K562 (cell line): ENCODE measurements at regions not wholly inside any gene's neighbourhood (a gene's known extent, or its start where the extent isn't known, plus 50 kb on each side); places are given as distances from the start of the nearest gene placed in this dataset.

Experiments
- ATAC-seq: fragments of 200-7000 bp; cut with Tn5 transposase; 3 replicates; pipeline ENCODE4 v1.9.1; 2020; ENCODE audit warnings: moderate library complexity
- BruUV-seq: library from RNA; stranded (reverse); fragments of 400-500 nt; replicated peaks from 2 replicates; lab custom pipeline; 2021; lab: Mats Ljungman, UMichigan
- CTCF ChIA-PET: fragments of 300-600 bp; formaldehyde crosslinking; extraction: SDS; loops from one replicate; lab custom pipeline; 2021; ENCODE audit warnings: low intra/inter-chr PET ratio; lab: Yijun Ruan, JAX
- POLR2A ChIA-PET: fragments of 300-600, 350-650 bp; sonication (Branson Sonifier 250); formaldehyde crosslinking; extraction: SDS; loops from one replicate; lab custom pipeline; 2021; ENCODE audit warnings: antibody characterized with exemption, inconsistent platforms; lab: Yijun Ruan, JAX
- DNase-seq, 4 experiments: peaks; one replicate each; pipeline versions ENCODE4 v3.0.0 to v3.0.0-alpha.2; 2011 to 2018; ENCODE audit warnings: low spot score in 3 of 4, mixed read lengths in 3 of 4; ENCODE audit errors: extremely low read depth in 1 of 4
- FAIRE-seq: peaks from 2 replicates; lab custom pipeline; 2011; peaks lifted over from hg19 to GRCh38; lab: Jason Lieb, UNC
- H2AFZ ChIP-seq: 2 replicates; pipeline ENCODE4 v1.6.0; 2011; ENCODE audit warnings: low read depth, low read length, control low read depth, inconsistent platforms
- H3K27ac ChIP-seq: fragments of 200-600 bp; 3 replicates; pipeline ENCODE4 v1.8.0; 2011; ENCODE audit warnings: low read depth, mild to moderate bottlenecking, control low read depth, inconsistent platforms, low read length, moderate library complexity, mixed read lengths; ENCODE audit errors: extremely low read depth
- H3K27me3 ChIP-seq, 2 experiments: fragments of 300-600 bp in 1 of 2; 2 replicates in 1 of 2; 3 replicates in 1 of 2; pipeline versions ENCODE4 v1.6.0 to v1.8.0; 2011; ENCODE audit warnings: inconsistent platforms in 2 of 2, low read length in 2 of 2, mild to moderate bottlenecking in 1 of 2, mixed read lengths in 1 of 2, moderate library complexity in 1 of 2; ENCODE audit not compliant: control insufficient read depth in 2 of 2, insufficient read depth in 2 of 2
- H3K36me3 ChIP-seq: fragments of 300-600 bp; 3 replicates; pipeline ENCODE4 v1.8.0; 2011; ENCODE audit warnings: mild to moderate bottlenecking, low read length, inconsistent platforms; ENCODE audit not compliant: control insufficient read depth, insufficient read depth
- H3K4me1 ChIP-seq, 2 experiments: fragments of 200-600 bp in 1 of 2; replicated peaks in 1 of 2; 2 replicates in 1 of 2; 3 replicates in 1 of 2; pipeline versions ENCODE4 v1.5.1 to v1.8.0; 2011; ENCODE audit warnings: inconsistent platforms in 2 of 2, low read length in 2 of 2, mild to moderate bottlenecking in 1 of 2, mixed read lengths in 1 of 2, moderate library complexity in 1 of 2; ENCODE audit not compliant: control insufficient read depth in 2 of 2, insufficient read depth in 2 of 2
- H3K4me2 ChIP-seq: 2 replicates; pipeline ENCODE4 v1.6.1; 2011; ENCODE audit warnings: low read length, control low read depth, inconsistent platforms, mixed read lengths; ENCODE audit not compliant: insufficient read depth
- H3K4me3 ChIP-seq: fragments of 200-600 bp; sonication (generic), shearing (Covaris generic); 2 replicates; pipeline ENCODE4 v1.5.1; 2016; ENCODE audit warnings: control low read depth, inconsistent platforms
- H3K79me2 ChIP-seq: fragments of 200-600 bp; 3 replicates; pipeline ENCODE4 v1.8.0; 2011; ENCODE audit warnings: low read length, inconsistent platforms; ENCODE audit not compliant: control insufficient read depth, insufficient read depth
- H3K9ac ChIP-seq, 2 experiments: 2 replicates each; pipeline versions ENCODE4 v1.6.0 to v1.6.1; 2011; ENCODE audit warnings: low read depth in 2 of 2, low read length in 2 of 2, control low read depth in 1 of 2, inconsistent platforms in 1 of 2, mild to moderate bottlenecking in 1 of 2, mixed read lengths in 1 of 2; ENCODE audit not compliant: insufficient read depth in 1 of 2
- H3K9me1 ChIP-seq: one replicate; pipeline ENCODE4 v1.6.0; 2011; ENCODE audit warnings: inconsistent platforms, mild to moderate bottlenecking, low read length, moderate library complexity; ENCODE audit not compliant: control insufficient read depth, insufficient read depth
- H3K9me3 ChIP-seq: replicated peaks from 2 replicates; pipeline ENCODE4 v1.5.1; 2011; ENCODE audit warnings: low read depth, low read length, inconsistent platforms; ENCODE audit not compliant: control insufficient read depth, insufficient read depth
- H4K20me1 ChIP-seq: replicated peaks from 2 replicates; pipeline ENCODE4 v1.6.1; 2011; ENCODE audit warnings: low read length, inconsistent platforms, mixed read lengths; ENCODE audit not compliant: control insufficient read depth, insufficient read depth
- PRMT5 ChIP-seq: sonication (generic); formaldehyde crosslinking; IDR thresholded peaks from 2 replicates; pipeline ENCODE4 v1.5.0; 2020; ENCODE audit warnings: missing genetic modification reagents
- PTRF ChIP-seq: fragments of 450-650 bp; IDR thresholded peaks from 2 replicates; pipeline ENCODE4 v1.6.1; 2016; ENCODE audit warnings: mild to moderate bottlenecking, missing genetic modification characterization, missing compliant biosample characterization
- RBM34 ChIP-seq: fragments of 200-400 bp; formaldehyde crosslinking; IDR thresholded peaks from 2 replicates; pipeline ENCODE4 v1.6.1; 2018; ENCODE audit warnings: low read length, borderline replicate concordance; ENCODE audit not compliant: insufficient read depth
- TEAD2 ChIP-seq: fragments of 450-650 bp; IDR thresholded peaks from 2 replicates; pipeline ENCODE4 v1.6.1; 2016; ENCODE audit warnings: missing genetic modification characterization, control low read depth, missing compliant biosample characterization
- ZFPM2 ChIP-seq: fragments of 250-450 bp; sonication (Bioruptor Pico); IDR thresholded peaks from 2 replicates; pipeline ENCODE4 v1.5.1; 2022; ENCODE audit warnings: mild to moderate bottlenecking
- ZNF12 ChIP-seq: sonication (generic); formaldehyde crosslinking; IDR thresholded peaks from 2 replicates; pipeline ENCODE4 v1.4.0; 2020; ENCODE audit warnings: mild to moderate bottlenecking, missing genetic modification reagents
- ZNF431 ChIP-seq: sonication (generic); formaldehyde crosslinking; IDR thresholded peaks from 2 replicates; pipeline ENCODE4 v1.8.0; 2022; ENCODE audit warnings: mild to moderate bottlenecking, missing genetic modification reagents
- ZSCAN32 ChIP-seq: fragments of 450-650 bp; formaldehyde crosslinking; IDR thresholded peaks from 2 replicates; pipeline ENCODE4 v1.4.0; 2020; ENCODE audit warnings: mild to moderate bottlenecking, moderate library complexity
- WGBS: fragments of 100-300 bp; shearing (Covaris generic); methylation state at CpG from one replicate; pipeline ENCODE4 v1.1.6; 2016; ENCODE audit warnings: low coverage, mixed read lengths; ENCODE audit not compliant: insufficient coverage; ENCODE audit errors: missing lambda C conversion rate; 5-methylcytosine and 5-hydroxymethylcytosine counted together
- in situ Hi-C: fragments of 300-500 bp; cut with MboI; formaldehyde crosslinking; loops from 4 replicates; pipeline ENCODE4 v1.15.0; 2018; ENCODE audit warnings: inconsistent platforms, mixed read lengths
- intact Hi-C: fragments of 100-400 bp; cut with micrococcal nuclease; formaldehyde crosslinking; loops from 2 replicates; pipeline ENCODE4 v1.14.2; 2022
- TF ChIP-seq, protein P1 (sequence below): sonication (generic); formaldehyde crosslinking; IDR thresholded peaks from 2 replicates; pipeline ENCODE4 v1.8.0; 2022; ENCODE audit warnings: missing genetic modification reagents, mild to moderate bottlenecking, moderate library complexity, borderline replicate concordance

DNA sequence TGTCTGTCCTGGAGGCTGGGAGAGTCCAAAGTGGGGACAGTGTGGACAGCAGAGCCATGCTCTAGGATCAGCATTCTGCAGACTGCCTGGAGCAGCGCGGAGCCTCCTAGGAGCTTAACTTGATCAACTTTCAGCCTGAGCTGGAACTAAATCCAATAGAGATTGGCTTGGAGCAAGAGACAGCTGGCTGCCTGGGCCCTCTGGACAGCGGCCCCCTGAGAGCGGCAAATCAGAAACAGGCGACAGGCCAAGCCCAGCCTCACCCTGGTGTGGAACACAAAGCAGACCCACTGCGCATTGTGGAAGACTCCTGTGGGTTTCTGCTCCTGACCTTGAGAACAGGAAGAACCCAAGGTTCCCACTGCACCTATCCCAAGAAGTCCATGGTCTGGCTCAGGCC is 462.2 kb downstream of the TSHZ3 start:
- Histone ChIP-seq H3K4me2 (no peak overlapping the region), H3K4me3 (no peak overlapping the region), H3K4me1 (no peaks in the 10 kb centered on the region), H3K79me2 (no peaks in the 10 kb centered on the region), H3K36me3 (no peaks in the 10 kb centered on the region), H3K9me3 (no peaks in the 10 kb centered on the region), H3K27me3 (no peaks in the 10 kb centered on the region; a peak in 1 of 5 replicates), H3K9me1 (no peaks in the 10 kb centered on the region), H3K27ac (no peak overlapping the region), H3K9ac (no peak overlapping the region), H4K20me1 (no peaks in the 10 kb centered on the region), H2AFZ (no peak overlapping the region)
- intact Hi-C loops = no loop called here
- in situ Hi-C loops = no loop called here
- FAIRE-seq = no peak
- no peak for TF ChIP-seq ZNF12 (CRISPR knock-in tag)
- TF ChIP-seq TEAD2 (tag) = no peak
- no peak for TF ChIP-seq ZFPM2
- no peak for DNase-seq
- no TSS peak for BruUV-seq
- WGBS = 0% methylated on average over 3 of the region's 6 CpGs
- ChIA-PET CTCF (interaction anchor here (0.6 kb wide), 1 partner anchor 840 kb away, joined by 3 read pairs; no protein-coding TSS in a partner anchor), POLR2A (no interaction called here)
- ATAC-seq = no peak

DNA sequence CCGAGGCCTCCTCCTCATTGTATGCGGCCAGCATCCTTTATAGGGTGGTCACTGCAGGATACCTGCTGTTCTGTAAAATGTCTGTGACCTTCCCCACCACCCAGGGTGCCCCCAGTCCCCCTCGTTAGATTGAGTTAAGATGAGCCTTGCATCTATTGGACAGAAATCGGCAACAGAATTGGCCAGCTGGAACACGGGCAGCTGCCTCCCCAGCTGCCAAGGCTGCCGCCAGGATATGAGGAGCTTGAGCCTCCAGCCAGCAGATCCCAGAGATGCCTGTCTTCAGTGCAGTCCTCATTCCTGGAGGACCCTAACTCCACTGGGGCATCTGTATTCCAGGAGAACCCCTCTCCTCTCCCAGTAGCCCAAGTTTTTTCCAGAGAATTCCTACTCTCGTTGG is 463.0 kb downstream of the TSHZ3 start:
- no peaks in the 10 kb centered on the region for H4K20me1 ChIP-seq
- H3K79me2 ChIP-seq = no peaks in the 10 kb centered on the region
- no peak for TF ChIP-seq PTRF (tag)
- no peak for TF ChIP-seq RBM34
- TF ChIP-seq ZSCAN32 (CRISPR knock-in tag) = no peak
- no peak for TF ChIP-seq ZNF431 (CRISPR knock-in tag)
- TF ChIP-seq PRMT5 = no peak
- TF ChIP-seq, protein P1, sequence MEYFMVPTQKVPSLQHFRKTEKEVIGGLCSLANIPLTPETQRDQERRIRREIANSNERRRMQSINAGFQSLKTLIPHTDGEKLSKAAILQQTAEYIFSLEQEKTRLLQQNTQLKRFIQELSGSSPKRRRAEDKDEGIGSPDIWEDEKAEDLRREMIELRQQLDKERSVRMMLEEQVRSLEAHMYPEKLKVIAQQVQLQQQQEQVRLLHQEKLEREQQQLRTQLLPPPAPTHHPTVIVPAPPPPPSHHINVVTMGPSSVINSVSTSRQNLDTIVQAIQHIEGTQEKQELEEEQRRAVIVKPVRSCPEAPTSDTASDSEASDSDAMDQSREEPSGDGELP (CRISPR knock-in tag) = no peak
- no peaks in the 10 kb centered on the region; a peak in 1 of 5 replicates for H3K27me3 ChIP-seq
- WGBS = 0% methylated on average over 7 of the region's 7 CpGs
- no peak overlapping the region for H2AFZ ChIP-seq
- H3K9me1 ChIP-seq = no peaks in the 10 kb centered on the region
- no peak overlapping the region for H3K27ac ChIP-seq
- no peak for DNase-seq
- POLR2A ChIA-PET = interaction anchor here (0.8 kb wide), 1 partner anchor 57 kb away, joined by 3 read pairs; no protein-coding TSS in a partner anchor
- no peak for ATAC-seq
- no peaks in the 10 kb centered on the region for H3K36me3 ChIP-seq
- no peaks in the 10 kb centered on the region for H3K4me1 ChIP-seq
- BruUV-seq = no TSS peak
- CTCF ChIA-PET = no interaction called here
- no peak overlapping the region for H3K9ac ChIP-seq
- FAIRE-seq = no peak
- no peaks in the 10 kb centered on the region for H3K9me3 ChIP-seq
- no peak overlapping the region for H3K4me3 ChIP-seq
- intact Hi-C loops (no loop called here), in situ Hi-C loops (no loop called here)
- no peak overlapping the region for H3K4me2 ChIP-seq
